Erythroblast (primary cell): ENCODE measurements at regions not wholly inside any gene's neighbourhood (a gene's known extent, or its start where the extent isn't known, plus 50 kb on each side); places are given as distances from the start of the nearest gene placed in this dataset.

Source experiments
- GATA1 ChIP-seq: IDR thresholded peaks from 2 replicates; pipeline ENCODE4 v1.6.1; 2011; ENCODE audit warnings: low read depth, mild to moderate bottlenecking, control low read depth, low read length, moderate library complexity
- POLR2A ChIP-seq: IDR thresholded peaks from 2 replicates; pipeline ENCODE4 v1.6.1; 2011; ENCODE audit warnings: mild to moderate bottlenecking, low read length

DNA sequence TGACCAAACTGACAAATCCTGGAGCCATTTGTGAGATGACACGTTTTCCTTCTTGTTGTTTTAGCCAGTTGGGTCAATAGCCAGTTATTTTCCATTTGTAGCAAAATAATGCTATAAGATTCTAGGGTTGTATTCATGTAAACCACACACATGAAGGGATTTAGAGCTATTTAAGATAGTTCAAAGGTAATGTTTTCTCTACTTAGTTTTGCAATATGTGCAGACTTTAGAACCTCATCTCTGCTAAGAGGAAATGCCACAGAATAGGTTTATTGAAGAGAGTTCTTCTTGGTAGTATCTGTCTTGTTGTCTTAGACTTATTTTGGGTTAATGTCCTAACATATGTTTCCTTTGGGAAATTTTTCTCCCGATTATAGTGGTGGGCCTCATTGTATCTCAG lies 213.5 kb upstream of the RIMS1 start:
- no peak for TF ChIP-seq POLR2A
- TF ChIP-seq GATA1 = no peak
